ENCODE measurements at regions not wholly inside any gene's neighbourhood (a gene's known extent, or its start where the extent isn't known, plus 50 kb on each side); places are given as distances from the start of the nearest gene placed in this dataset.

DNA sequence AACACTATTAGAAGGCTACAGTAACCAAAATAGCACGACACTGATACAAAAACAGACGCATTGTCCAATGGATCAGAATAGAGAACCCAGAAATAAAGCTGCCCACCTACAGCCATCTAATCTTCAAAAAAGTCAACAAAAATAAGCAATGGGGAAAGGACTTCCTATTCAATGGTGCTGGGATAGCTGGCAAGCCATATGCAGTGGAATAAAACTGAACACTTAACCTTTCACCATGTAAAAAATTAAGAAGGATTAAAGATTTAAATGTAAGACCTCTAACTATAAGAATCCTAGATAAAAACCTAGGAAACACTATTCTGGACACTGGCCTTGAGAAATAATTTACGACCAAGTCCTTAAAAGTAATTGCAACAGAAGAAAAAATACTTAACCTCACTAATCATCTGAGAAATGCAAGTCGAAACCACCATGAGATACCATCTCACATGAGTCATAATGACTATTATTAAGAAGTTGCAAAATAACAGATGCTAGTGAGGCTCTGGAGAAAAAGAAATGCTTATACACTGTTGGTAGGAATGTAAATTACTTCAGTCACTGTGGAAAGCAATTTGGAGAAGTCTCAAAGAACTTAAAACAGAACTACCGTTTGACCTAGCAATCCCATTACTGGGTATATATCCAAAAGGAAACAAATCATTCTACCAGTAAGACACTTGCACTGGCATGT lies 203.3 kb upstream of the CDH9 start:
- no peak for TF ChIP-seq EZH2 (IDR thresholded peaks at IDR 0.05; ENCODE audit: low read length, missing control alignments)
- TF ChIP-seq, protein P1, sequence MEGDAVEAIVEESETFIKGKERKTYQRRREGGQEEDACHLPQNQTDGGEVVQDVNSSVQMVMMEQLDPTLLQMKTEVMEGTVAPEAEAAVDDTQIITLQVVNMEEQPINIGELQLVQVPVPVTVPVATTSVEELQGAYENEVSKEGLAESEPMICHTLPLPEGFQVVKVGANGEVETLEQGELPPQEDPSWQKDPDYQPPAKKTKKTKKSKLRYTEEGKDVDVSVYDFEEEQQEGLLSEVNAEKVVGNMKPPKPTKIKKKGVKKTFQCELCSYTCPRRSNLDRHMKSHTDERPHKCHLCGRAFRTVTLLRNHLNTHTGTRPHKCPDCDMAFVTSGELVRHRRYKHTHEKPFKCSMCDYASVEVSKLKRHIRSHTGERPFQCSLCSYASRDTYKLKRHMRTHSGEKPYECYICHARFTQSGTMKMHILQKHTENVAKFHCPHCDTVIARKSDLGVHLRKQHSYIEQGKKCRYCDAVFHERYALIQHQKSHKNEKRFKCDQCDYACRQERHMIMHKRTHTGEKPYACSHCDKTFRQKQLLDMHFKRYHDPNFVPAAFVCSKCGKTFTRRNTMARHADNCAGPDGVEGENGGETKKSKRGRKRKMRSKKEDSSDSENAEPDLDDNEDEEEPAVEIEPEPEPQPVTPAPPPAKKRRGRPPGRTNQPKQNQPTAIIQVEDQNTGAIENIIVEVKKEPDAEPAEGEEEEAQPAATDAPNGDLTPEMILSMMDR (conservative IDR thresholded peaks at IDR 0.05 in 1 of 2, IDR thresholded peaks at IDR 0.05 in 1 of 2; ENCODE audit: low read depth in 1 of 2, low read length in 2 of 2) = peak in 1 of 2 donors; percentile 42

Measured in fibroblast of lung (primary cell).